ENCODE measurements at regions not wholly inside any gene's neighbourhood (a gene's known extent, or its start where the extent isn't known, plus 50 kb on each side); places are given as distances from the start of the nearest gene placed in this dataset.

DNA sequence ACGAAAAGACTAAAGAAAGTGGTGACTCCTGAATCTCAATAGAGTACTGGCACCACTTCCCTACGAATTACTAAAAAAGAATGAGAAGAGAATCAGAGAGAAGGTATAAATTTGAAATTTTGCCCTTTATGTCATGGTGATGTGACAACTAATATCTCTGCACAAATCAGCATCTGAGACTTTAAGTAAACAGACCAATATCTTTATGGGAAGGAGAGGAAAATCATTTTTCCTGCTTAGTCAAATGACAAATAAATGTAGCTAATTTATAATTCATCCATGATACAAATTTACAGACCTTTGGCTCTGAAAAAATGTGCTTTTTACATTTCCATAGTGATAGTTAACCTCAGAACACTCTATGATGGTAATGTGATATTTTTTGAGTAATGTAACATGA, 424.8 kb upstream of the EPHA5 start:
- no peak for TF ChIP-seq SMC3 (IDR thresholded peaks at IDR 0.05; ENCODE audit: low read length)
- TF ChIP-seq, protein P1, sequence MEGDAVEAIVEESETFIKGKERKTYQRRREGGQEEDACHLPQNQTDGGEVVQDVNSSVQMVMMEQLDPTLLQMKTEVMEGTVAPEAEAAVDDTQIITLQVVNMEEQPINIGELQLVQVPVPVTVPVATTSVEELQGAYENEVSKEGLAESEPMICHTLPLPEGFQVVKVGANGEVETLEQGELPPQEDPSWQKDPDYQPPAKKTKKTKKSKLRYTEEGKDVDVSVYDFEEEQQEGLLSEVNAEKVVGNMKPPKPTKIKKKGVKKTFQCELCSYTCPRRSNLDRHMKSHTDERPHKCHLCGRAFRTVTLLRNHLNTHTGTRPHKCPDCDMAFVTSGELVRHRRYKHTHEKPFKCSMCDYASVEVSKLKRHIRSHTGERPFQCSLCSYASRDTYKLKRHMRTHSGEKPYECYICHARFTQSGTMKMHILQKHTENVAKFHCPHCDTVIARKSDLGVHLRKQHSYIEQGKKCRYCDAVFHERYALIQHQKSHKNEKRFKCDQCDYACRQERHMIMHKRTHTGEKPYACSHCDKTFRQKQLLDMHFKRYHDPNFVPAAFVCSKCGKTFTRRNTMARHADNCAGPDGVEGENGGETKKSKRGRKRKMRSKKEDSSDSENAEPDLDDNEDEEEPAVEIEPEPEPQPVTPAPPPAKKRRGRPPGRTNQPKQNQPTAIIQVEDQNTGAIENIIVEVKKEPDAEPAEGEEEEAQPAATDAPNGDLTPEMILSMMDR (CRISPR knock-in tag; IDR thresholded peaks at IDR 0.05): no peak
- TF ChIP-seq ZBTB21 (CRISPR knock-in tag; IDR thresholded peaks at IDR 0.05): no peak

All from HepG2 (cell line).